ENCODE measurements at regions not wholly inside any gene's neighbourhood (a gene's known extent, or its start where the extent isn't known, plus 50 kb on each side); places are given as distances from the start of the nearest gene placed in this dataset.

DNA sequence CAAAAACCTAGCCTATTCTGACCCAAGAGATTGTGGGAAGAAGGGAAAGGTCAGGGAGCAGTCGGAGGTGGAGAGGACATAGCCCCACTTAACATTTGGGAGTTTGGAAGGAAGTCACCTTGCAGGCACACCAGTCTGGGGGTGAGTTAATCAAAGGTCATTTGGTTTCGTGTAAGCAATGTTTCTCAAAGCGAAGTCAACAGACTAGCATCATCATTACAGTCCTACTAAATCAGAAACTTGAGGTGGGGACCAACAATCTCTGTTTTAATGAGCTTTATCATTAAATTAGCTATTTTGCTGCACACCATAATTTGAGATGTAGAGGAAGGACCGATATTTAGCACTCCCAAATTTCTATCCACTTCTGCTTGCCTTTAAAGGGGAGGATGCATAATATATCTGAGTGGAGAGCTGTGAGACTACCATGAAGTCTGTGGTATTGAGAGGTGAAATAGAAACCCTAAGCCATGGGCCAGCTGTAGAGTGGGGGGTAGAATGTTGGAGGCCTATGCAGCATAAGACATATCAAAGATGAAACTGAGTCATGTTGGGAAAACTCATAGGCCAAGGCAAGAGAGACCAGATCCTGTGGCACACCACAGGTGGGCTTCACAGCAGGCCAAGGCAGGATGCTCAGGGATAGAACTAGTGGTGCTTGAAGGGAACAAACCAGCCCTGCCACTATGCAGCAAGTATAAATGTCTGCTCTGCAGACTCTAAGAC, 141.7 kb upstream of the ANKFN1 start:
- TF ChIP-seq NFYB (CRISPR knock-in tag; conservative IDR thresholded peaks at IDR 0.05; ENCODE audit: low read depth) = no peak
- TF ChIP-seq, protein P1, sequence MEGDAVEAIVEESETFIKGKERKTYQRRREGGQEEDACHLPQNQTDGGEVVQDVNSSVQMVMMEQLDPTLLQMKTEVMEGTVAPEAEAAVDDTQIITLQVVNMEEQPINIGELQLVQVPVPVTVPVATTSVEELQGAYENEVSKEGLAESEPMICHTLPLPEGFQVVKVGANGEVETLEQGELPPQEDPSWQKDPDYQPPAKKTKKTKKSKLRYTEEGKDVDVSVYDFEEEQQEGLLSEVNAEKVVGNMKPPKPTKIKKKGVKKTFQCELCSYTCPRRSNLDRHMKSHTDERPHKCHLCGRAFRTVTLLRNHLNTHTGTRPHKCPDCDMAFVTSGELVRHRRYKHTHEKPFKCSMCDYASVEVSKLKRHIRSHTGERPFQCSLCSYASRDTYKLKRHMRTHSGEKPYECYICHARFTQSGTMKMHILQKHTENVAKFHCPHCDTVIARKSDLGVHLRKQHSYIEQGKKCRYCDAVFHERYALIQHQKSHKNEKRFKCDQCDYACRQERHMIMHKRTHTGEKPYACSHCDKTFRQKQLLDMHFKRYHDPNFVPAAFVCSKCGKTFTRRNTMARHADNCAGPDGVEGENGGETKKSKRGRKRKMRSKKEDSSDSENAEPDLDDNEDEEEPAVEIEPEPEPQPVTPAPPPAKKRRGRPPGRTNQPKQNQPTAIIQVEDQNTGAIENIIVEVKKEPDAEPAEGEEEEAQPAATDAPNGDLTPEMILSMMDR (IDR thresholded peaks at IDR 0.05) = no peak
- no peak for TF ChIP-seq NR1H2 (CRISPR knock-in tag; IDR thresholded peaks at IDR 0.05)
- TF ChIP-seq HMGXB4 (CRISPR knock-in tag; IDR thresholded peaks at IDR 0.05) = no peak
- no peak for TF ChIP-seq CREM (CRISPR knock-in tag; IDR thresholded peaks at IDR 0.05)
- TF ChIP-seq, protein P2, sequence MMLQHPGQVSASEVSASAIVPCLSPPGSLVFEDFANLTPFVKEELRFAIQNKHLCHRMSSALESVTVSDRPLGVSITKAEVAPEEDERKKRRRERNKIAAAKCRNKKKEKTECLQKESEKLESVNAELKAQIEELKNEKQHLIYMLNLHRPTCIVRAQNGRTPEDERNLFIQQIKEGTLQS (CRISPR knock-in tag; conservative IDR thresholded peaks at IDR 0.05) = no peak
- no peak for TF ChIP-seq NR2C2 (CRISPR knock-in tag; IDR thresholded peaks at IDR 0.05)
- TF ChIP-seq ZNF232 (CRISPR knock-in tag; IDR thresholded peaks at IDR 0.05) = no peak
- no peak for TF ChIP-seq ZNF396 (CRISPR knock-in tag; IDR thresholded peaks at IDR 0.05; ENCODE audit: borderline replicate concordance)
- TF ChIP-seq, protein P3, sequence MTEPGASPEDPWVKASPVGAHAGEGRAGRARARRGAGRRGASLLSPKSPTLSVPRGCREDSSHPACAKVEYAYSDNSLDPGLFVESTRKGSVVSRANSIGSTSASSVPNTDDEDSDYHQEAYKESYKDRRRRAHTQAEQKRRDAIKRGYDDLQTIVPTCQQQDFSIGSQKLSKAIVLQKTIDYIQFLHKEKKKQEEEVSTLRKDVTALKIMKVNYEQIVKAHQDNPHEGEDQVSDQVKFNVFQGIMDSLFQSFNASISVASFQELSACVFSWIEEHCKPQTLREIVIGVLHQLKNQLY (CRISPR knock-in tag; IDR thresholded peaks at IDR 0.05) = no peak
